Omental fat pad (tissue), 3 donors: ENCODE measurements at regions not wholly inside any gene's neighbourhood (a gene's known extent, or its start where the extent isn't known, plus 50 kb on each side); places are given as distances from the start of the nearest gene placed in this dataset.

Experiments used
- ATAC-seq: fragments of 150-250 bp; one replicate; pipeline ENCODE4 v1.9.1; 2016; ENCODE audit warnings: mild to moderate bottlenecking, moderate library complexity; ENCODE audit not compliant: low FRiP score
- DNase-seq: peaks from one replicate; pipeline ENCODE4 v3.0.0-alpha.2; 2019; ENCODE audit warnings: low spot score
- TF ChIP-seq, protein P1 (sequence below), 3 donors: fragments of 450-650 bp; IDR thresholded peaks; one replicate each; pipeline ENCODE4 v1.5.1; 2016 to 2017; ENCODE audit warnings: antibody characterized with exemption in 3 of 3, mild to moderate bottlenecking in 3 of 3, moderate library complexity in 2 of 3

DNA sequence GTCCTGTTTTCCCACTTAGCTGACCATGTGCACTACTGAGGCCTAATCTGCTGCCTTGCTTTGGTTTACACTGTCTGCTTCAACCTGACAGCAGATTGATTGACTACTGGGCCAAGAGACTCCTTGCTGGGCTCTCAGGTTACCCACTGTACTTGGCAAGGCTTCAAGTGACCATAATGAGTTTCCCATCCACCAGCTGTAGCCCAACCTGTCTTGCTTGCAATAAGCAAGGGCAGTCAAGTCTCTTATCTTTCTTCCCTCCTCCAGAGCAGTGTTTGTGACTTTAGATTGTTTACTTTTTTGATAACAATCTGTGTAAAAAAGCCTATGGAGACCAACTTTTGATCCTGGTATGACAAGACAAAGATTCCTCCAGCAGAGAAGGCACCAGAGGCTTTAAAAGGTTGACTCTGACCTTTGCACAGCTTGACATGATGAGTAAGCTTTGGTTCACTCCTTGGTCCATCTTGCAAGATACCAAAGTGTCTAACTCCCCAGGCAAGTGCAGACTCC, 912.3 kb upstream of the SEMA6A start:
- TF ChIP-seq, protein P1, sequence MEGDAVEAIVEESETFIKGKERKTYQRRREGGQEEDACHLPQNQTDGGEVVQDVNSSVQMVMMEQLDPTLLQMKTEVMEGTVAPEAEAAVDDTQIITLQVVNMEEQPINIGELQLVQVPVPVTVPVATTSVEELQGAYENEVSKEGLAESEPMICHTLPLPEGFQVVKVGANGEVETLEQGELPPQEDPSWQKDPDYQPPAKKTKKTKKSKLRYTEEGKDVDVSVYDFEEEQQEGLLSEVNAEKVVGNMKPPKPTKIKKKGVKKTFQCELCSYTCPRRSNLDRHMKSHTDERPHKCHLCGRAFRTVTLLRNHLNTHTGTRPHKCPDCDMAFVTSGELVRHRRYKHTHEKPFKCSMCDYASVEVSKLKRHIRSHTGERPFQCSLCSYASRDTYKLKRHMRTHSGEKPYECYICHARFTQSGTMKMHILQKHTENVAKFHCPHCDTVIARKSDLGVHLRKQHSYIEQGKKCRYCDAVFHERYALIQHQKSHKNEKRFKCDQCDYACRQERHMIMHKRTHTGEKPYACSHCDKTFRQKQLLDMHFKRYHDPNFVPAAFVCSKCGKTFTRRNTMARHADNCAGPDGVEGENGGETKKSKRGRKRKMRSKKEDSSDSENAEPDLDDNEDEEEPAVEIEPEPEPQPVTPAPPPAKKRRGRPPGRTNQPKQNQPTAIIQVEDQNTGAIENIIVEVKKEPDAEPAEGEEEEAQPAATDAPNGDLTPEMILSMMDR (IDR thresholded peaks at IDR 0.05) = no peak
- DNase-seq (no peak), ATAC-seq (no peak)

- no peak for ATAC-seq
- TF ChIP-seq, protein P1 (IDR thresholded peaks at IDR 0.05) = no peak
- DNase-seq = no peak
These were observed 911.6 kb upstream of the SEMA6A start for GRCh38 chr5:117486261-117486660.

DNA sequence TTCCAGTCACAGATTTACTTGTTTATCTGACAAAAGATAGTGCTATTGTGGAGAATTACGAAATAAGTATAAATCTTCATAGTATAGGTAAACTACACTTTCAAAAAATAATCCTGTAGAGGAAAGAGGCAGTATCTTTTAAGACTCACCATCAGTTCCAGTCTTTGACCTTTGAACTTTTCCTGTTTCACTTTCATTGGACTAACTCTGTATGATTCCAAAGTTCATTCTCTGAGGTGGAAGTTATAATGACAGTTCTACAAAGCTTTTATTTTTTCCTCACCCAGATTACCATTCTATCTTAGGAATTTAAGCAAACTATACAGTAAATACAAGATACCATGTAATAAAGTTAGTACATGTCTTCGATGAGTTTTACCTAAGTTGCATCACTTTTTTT, 901.3 kb upstream of the SEMA6A start:
- DNase-seq (no peak), ATAC-seq (no peak)
- TF ChIP-seq, protein P1 (IDR thresholded peaks at IDR 0.05) = no peak

DNA sequence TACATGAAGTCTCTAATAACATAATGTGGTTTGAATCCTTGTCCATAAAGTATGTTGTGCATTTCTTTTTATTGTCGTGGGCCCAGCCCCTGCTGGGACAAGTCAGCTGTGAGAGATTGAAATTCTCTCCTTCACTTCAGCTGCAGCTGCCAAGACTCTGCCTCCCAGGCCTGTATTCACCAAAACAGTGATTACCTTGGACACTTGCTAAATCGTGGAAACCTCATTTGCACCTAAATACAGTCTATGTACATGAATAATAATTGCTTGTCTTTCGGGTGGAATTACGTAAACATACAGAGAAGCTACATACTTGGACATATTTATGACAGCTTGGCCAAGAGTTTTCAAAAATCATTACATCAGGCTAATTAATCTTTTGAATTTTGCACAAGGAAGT, 898.5 kb upstream of the SEMA6A start:
- TF ChIP-seq, protein P1 (IDR thresholded peaks at IDR 0.05) = no peak
- no peak for DNase-seq
- no peak for ATAC-seq

DNA sequence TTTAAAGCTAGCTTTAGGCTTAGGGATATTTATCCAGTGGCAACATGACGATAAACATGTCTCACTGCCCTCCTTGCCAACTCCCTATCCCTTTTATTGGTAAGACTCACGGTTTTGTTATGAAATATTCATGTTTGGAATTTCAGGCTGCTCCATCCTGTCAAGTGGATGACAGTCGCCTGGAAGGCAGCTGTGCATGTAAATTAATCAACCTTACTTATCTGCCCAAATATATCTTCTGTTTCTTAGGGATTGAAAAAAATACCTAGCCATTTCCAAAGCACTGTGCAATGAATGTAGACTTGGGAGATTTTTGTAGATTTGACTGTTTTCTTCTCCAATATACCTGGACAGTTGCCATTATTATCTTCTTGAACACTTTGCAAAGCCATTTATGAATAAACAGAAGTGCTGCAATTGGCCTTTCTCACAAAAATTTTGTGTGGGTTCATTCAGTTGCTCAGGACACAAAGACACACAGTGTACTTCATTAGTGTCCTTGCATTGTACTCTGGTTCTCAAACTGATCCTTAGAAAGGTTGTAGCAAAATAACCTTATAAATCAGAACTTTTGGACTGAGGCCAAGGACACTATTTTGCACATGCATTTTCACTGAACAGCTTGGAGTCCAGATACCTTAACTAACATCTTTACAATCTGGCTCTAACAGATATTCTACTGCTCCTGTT, 889.4 kb upstream of the SEMA6A start:
- TF ChIP-seq, protein P1 (IDR thresholded peaks at IDR 0.05) = no peak
- ATAC-seq (no peak), DNase-seq (no peak)

- TF ChIP-seq, protein P1 (IDR thresholded peaks at IDR 0.05) = no peak
- DNase-seq = no peak
- ATAC-seq = no peak
These were observed 887.3 kb upstream of the SEMA6A start for GRCh38 chr5:117461966-117462365.

- no peak for DNase-seq
- ATAC-seq = no peak
- TF ChIP-seq, protein P1 (IDR thresholded peaks at IDR 0.05) = no peak
These were observed 886.8 kb upstream of the SEMA6A start for GRCh38 chr5:117461403-117461802.
